ENCODE measurements at regions not wholly inside any gene's neighbourhood (a gene's known extent, or its start where the extent isn't known, plus 50 kb on each side); places are given as distances from the start of the nearest gene placed in this dataset.
"Not testable (repeated sequence)": the region's sequence is repeated elsewhere in the genome, so short reads cannot be mapped to it uniquely, and the experiment has no call there.

- no peak for DNase-seq
Observed at GRCh38 chr19:28544451-28545261, 668.3 kb downstream of the UQCRFS1 start.

GRCh38 chr19:28543244-28543776 lies 669.6 kb downstream of the UQCRFS1 start:
- DNase-seq: no peak

GRCh38 chr19:28542394-28543243 lies 670.3 kb downstream of the UQCRFS1 start:
- DNase-seq: no peak

GRCh38 chr19:28541602-28542393 lies 671.2 kb downstream of the UQCRFS1 start:
- no peak for DNase-seq

- DNase-seq: no peak
Observed at GRCh38 chr19:28541029-28541428, 671.9 kb downstream of the UQCRFS1 start.

GRCh38 chr19:28540385-28540784 lies 672.6 kb downstream of the UQCRFS1 start:
- DNase-seq: not testable (repeated sequence)

- no peak for DNase-seq
Observed at GRCh38 chr19:28539759-28540158, 673.2 kb downstream of the UQCRFS1 start.

- DNase-seq: not testable (repeated sequence)
Observed at GRCh38 chr19:28538579-28538978, 674.4 kb downstream of the UQCRFS1 start.

GRCh38 chr19:28537896-28538295 lies 675.1 kb downstream of the UQCRFS1 start:
- DNase-seq: no peak

- no peak for DNase-seq
Observed at GRCh38 chr19:28537079-28537478, 675.9 kb downstream of the UQCRFS1 start.

GRCh38 chr19:28535352-28535775 lies 677.6 kb downstream of the UQCRFS1 start:
- DNase-seq: no peak

- no peak for DNase-seq
Observed at GRCh38 chr19:28534766-28535351, 678.1 kb downstream of the UQCRFS1 start.

GRCh38 chr19:28532765-28533341 lies 680.1 kb downstream of the UQCRFS1 start:
- DNase-seq: no peak

- DNase-seq: no peak
Observed at GRCh38 chr19:28531979-28532378, 681.0 kb downstream of the UQCRFS1 start.

GRCh38 chr19:28530406-28531035 lies 682.4 kb downstream of the UQCRFS1 start:
- DNase-seq: no peak

GRCh38 chr19:28526038-28526437 lies 686.9 kb downstream of the UQCRFS1 start:
- no peak for DNase-seq

GRCh38 chr19:28523619-28524018 lies 689.3 kb downstream of the UQCRFS1 start:
- no peak for DNase-seq

GRCh38 chr19:28522545-28522922 lies 690.4 kb downstream of the UQCRFS1 start:
- DNase-seq: no peak

- DNase-seq: no peak
Observed at GRCh38 chr19:28521614-28522544, 691.1 kb downstream of the UQCRFS1 start.

GRCh38 chr19:28520998-28521568 lies 691.9 kb downstream of the UQCRFS1 start:
- DNase-seq: no peak

Data from DMS 273 treated with DMSO at 0.1 percent for 48 hours (cell line).